ENCODE measurements at regions not wholly inside any gene's neighbourhood (a gene's known extent, or its start where the extent isn't known, plus 50 kb on each side); places are given as distances from the start of the nearest gene placed in this dataset.

GRCh38 chr13:31462766-31463165 is 263.0 kb downstream of the B3GLCT start:
- TF ChIP-seq POLR2AphosphoS5 (IDR thresholded peaks at IDR 0.05; ENCODE audit: insufficient read depth in 1 of 2, low read depth in 1 of 2) (no peak), CTCF (IDR thresholded peaks at IDR 0.05) (no peak), POLR2A (IDR thresholded peaks at IDR 0.05) (no peak)
